Nephron (organoid): ENCODE measurements at regions not wholly inside any gene's neighbourhood (a gene's known extent, or its start where the extent isn't known, plus 50 kb on each side); places are given as distances from the start of the nearest gene placed in this dataset.

ENCODE experiments used
- H3K27ac Mint-ChIP-seq, 3 experiments: 2 replicates each; pipeline ENCODE4 v1.8.0; 2020; ENCODE audit warnings: mixed read lengths in 3 of 3, mild to moderate bottlenecking in 2 of 3, moderate library complexity in 1 of 3
- H3K27me3 Mint-ChIP-seq: 2 replicates; pipeline ENCODE4 v1.8.0; 2021; ENCODE audit warnings: low read depth, mild to moderate bottlenecking, moderate library complexity, mixed read lengths
- H3K36me3 Mint-ChIP-seq: 2 replicates; pipeline ENCODE4 v1.8.0; 2020; ENCODE audit warnings: low read depth, mixed read lengths
- H3K4me1 Mint-ChIP-seq: 2 replicates; pipeline ENCODE4 v1.8.0; 2020; ENCODE audit warnings: mixed read lengths
- H3K4me3 Mint-ChIP-seq, 3 experiments: 2 replicates each; pipeline ENCODE4 v1.8.0; 2020; ENCODE audit warnings: mild to moderate bottlenecking in 3 of 3, mixed read lengths in 3 of 3, moderate library complexity in 2 of 3
- H3K9me3 Mint-ChIP-seq: 2 replicates; pipeline ENCODE4 v1.8.0; 2020; ENCODE audit warnings: mixed read lengths
- TF ChIP-seq, protein P1 (sequence below), 3 experiments: fragments of 200-600 bp; sonication (generic); IDR thresholded peaks; one replicate each; pipeline ENCODE4 v1.5.0; 2021; ENCODE audit warnings: antibody characterized with exemption in 3 of 3; ENCODE audit not compliant: unreplicated experiment in 3 of 3

GRCh38 chr13:50348371-50348770 is 333.1 kb downstream of the KCNRG start:
- no peak overlapping the region for H3K27ac Mint-ChIP-seq
- peaks cover 8% of the 10 kb centered on the region for H3K4me1 Mint-ChIP-seq
- H3K36me3 Mint-ChIP-seq = no peaks in the 10 kb centered on the region
- no peaks in the 10 kb centered on the region for H3K9me3 Mint-ChIP-seq
- no peak overlapping the region for H3K4me3 Mint-ChIP-seq
- TF ChIP-seq, protein P1, sequence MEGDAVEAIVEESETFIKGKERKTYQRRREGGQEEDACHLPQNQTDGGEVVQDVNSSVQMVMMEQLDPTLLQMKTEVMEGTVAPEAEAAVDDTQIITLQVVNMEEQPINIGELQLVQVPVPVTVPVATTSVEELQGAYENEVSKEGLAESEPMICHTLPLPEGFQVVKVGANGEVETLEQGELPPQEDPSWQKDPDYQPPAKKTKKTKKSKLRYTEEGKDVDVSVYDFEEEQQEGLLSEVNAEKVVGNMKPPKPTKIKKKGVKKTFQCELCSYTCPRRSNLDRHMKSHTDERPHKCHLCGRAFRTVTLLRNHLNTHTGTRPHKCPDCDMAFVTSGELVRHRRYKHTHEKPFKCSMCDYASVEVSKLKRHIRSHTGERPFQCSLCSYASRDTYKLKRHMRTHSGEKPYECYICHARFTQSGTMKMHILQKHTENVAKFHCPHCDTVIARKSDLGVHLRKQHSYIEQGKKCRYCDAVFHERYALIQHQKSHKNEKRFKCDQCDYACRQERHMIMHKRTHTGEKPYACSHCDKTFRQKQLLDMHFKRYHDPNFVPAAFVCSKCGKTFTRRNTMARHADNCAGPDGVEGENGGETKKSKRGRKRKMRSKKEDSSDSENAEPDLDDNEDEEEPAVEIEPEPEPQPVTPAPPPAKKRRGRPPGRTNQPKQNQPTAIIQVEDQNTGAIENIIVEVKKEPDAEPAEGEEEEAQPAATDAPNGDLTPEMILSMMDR (IDR thresholded peaks at IDR 0.05; ENCODE audit: unreplicated experiment in 3 of 3) = no peak
- peaks cover 7% of the 10 kb centered on the region for H3K27me3 Mint-ChIP-seq

GRCh38 chr13:50352720-50353480 is 337.7 kb downstream of the KCNRG start:
- Mint-ChIP-seq H3K4me1 (peaks cover 48% of the 10 kb centered on the region), H3K4me3 (no peak overlapping the region), H3K27me3 (peaks cover 7% of the 10 kb centered on the region), H3K36me3 (no peaks in the 10 kb centered on the region), H3K27ac (peak overlapping the region; percentile 41 to 83 (median 78)), H3K9me3 (no peaks in the 10 kb centered on the region)
- TF ChIP-seq, protein P1 (IDR thresholded peaks at IDR 0.05; ENCODE audit: unreplicated experiment in 3 of 3) = no peak

GRCh38 chr13:50353651-50354415 is 338.6 kb downstream of the KCNRG start:
- Mint-ChIP-seq H3K36me3 (no peaks in the 10 kb centered on the region), H3K4me1 (peaks cover 57% of the 10 kb centered on the region), H3K27me3 (peaks cover 1% of the 10 kb centered on the region), H3K27ac (peak overlapping the region; percentile 41 to 83 (median 78)), H3K9me3 (no peaks in the 10 kb centered on the region), H3K4me3 (no peak overlapping the region)
- TF ChIP-seq, protein P1 (IDR thresholded peaks at IDR 0.05; ENCODE audit: unreplicated experiment in 3 of 3) = no peak

GRCh38 chr13:50355797-50356196 is 340.6 kb downstream of the KCNRG start:
- Mint-ChIP-seq H3K4me3 (no peak overlapping the region), H3K27ac (peak overlapping the region in 1 of 3 experiments; percentile 94), H3K27me3 (no peaks in the 10 kb centered on the region), H3K4me1 (peaks cover 64% of the 10 kb centered on the region), H3K36me3 (no peaks in the 10 kb centered on the region), H3K9me3 (no peaks in the 10 kb centered on the region)
- TF ChIP-seq, protein P1 (IDR thresholded peaks at IDR 0.05; ENCODE audit: unreplicated experiment in 3 of 3) = no peak

DNA sequence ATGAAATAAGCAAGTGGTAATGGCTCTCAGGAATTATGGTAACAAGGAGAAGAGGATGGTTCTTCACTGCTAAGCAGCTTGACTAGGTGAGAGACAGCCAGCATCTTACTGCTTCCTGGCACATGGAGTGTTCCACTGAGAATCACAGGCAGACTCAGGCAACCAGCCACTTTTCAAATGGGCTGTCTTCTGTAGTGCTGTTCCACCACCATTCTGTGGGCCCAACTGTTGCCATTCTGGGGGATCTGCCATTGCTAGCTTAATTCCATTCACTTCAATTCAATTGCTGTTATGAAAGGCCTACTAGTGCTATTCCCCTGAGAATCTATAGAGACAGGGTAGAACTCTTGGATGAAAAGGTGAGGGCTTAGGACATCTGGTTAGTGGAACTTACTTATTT is 341.9 kb downstream of the KCNRG start:
- Mint-ChIP-seq H3K9me3 (no peaks in the 10 kb centered on the region), H3K36me3 (no peaks in the 10 kb centered on the region), H3K4me1 (peaks cover 64% of the 10 kb centered on the region), H3K27me3 (no peaks in the 10 kb centered on the region), H3K4me3 (peak overlapping the region in 1 of 3 experiments; percentile 12), H3K27ac (peak overlapping the region; percentile 94 to 97 (median 94))
- TF ChIP-seq, protein P1 (IDR thresholded peaks at IDR 0.05; ENCODE audit: unreplicated experiment in 3 of 3) = no peak
